Smooth muscle cell (in vitro differentiated cells): ENCODE measurements at regions not wholly inside any gene's neighbourhood (a gene's known extent, or its start where the extent isn't known, plus 50 kb on each side); places are given as distances from the start of the nearest gene placed in this dataset.

Experiments used
- DNase-seq: peaks from one replicate; lab custom pipeline; 2025; ENCODE audit not compliant: unreplicated experiment; lab: John Stamatoyannopoulos, UW
- H2AFZ ChIP-seq: fragments of 200-600 bp; sonication (generic); 2 replicates; pipeline ENCODE4 v1.6.0; 2016; ENCODE audit warnings: antibody characterized with exemption, low read depth, mild to moderate bottlenecking
- H3F3A ChIP-seq: fragments of 200-600 bp; sonication (generic); 2 replicates; pipeline ENCODE4 v1.6.0; 2017; ENCODE audit warnings: antibody characterized with exemption, low read depth
- H3K27ac ChIP-seq: fragments of 200-600 bp; sonication (generic); 2 replicates; pipeline ENCODE4 v1.5.1; 2016; ENCODE audit warnings: low read depth, mild to moderate bottlenecking
- H3K27me3 ChIP-seq: fragments of 200-600 bp; sonication (generic); 2 replicates; pipeline ENCODE4 v1.6.1; 2016; ENCODE audit warnings: low read depth, mild to moderate bottlenecking
- H3K36me3 ChIP-seq: fragments of 200-600 bp; sonication (generic); 2 replicates; pipeline ENCODE4 v1.5.1; 2016; ENCODE audit warnings: low read depth
- H3K4me1 ChIP-seq: fragments of 200-600 bp; sonication (generic); 2 replicates; pipeline ENCODE4 v1.5.1; 2016; ENCODE audit warnings: low read depth
- H3K4me2 ChIP-seq: fragments of 200-600 bp; sonication (generic); 2 replicates; pipeline ENCODE4 v1.6.0; 2016; ENCODE audit warnings: mild to moderate bottlenecking
- H3K4me3 ChIP-seq: fragments of 200-600 bp; sonication (generic); 2 replicates; pipeline ENCODE4 v1.5.1; 2016; ENCODE audit warnings: mild to moderate bottlenecking
- H3K79me2 ChIP-seq: fragments of 200-600 bp; sonication (generic); 2 replicates; pipeline ENCODE4 v1.6.0; 2016; ENCODE audit warnings: low read depth, mild to moderate bottlenecking
- H3K9ac ChIP-seq: fragments of 200-600 bp; sonication (generic); 2 replicates; pipeline ENCODE4 v1.6.0; 2016; ENCODE audit warnings: low read depth
- H3K9me3 ChIP-seq: fragments of 200-600 bp; sonication (generic); replicated peaks from 2 replicates; pipeline ENCODE4 v1.5.1; 2016; ENCODE audit warnings: low read depth
- H4K20me1 ChIP-seq: fragments of 200-600 bp; sonication (generic); 2 replicates; pipeline ENCODE4 v1.6.0; 2016; ENCODE audit warnings: low read depth
- WGBS: methylation state at CpG from one replicate; pipeline ENCODE4 v1.1.7; 2016; ENCODE audit warnings: low lambda C conversion rate; 5-methylcytosine and 5-hydroxymethylcytosine counted together
- TF ChIP-seq, protein P1 (sequence below): fragments of 200-600 bp; sonication (generic); IDR thresholded peaks from 2 replicates; pipeline ENCODE4 v1.5.1; 2017; ENCODE audit warnings: borderline replicate concordance, mild to moderate bottlenecking, antibody characterized with exemption; ENCODE audit not compliant: insufficient read depth, poor library complexity, severe bottlenecking

- Histone ChIP-seq H3K79me2 (no peaks in the 10 kb centered on the region), H2AFZ (no peak overlapping the region), H3K27ac (no peak overlapping the region), H3K9ac (no peak overlapping the region), H4K20me1 (no peaks in the 10 kb centered on the region), H3K36me3 (no peaks in the 10 kb centered on the region), H3K4me2 (no peak overlapping the region), H3K4me1 (no peaks in the 10 kb centered on the region), H3K27me3 (no peaks in the 10 kb centered on the region), H3K4me3 (no peak overlapping the region), H3F3A (no peaks in the 10 kb centered on the region), H3K9me3 (no peaks in the 10 kb centered on the region)
- DNase-seq: no peak
- WGBS: 93% methylated on average over 10 of the region's 10 CpGs
- TF ChIP-seq, protein P1, sequence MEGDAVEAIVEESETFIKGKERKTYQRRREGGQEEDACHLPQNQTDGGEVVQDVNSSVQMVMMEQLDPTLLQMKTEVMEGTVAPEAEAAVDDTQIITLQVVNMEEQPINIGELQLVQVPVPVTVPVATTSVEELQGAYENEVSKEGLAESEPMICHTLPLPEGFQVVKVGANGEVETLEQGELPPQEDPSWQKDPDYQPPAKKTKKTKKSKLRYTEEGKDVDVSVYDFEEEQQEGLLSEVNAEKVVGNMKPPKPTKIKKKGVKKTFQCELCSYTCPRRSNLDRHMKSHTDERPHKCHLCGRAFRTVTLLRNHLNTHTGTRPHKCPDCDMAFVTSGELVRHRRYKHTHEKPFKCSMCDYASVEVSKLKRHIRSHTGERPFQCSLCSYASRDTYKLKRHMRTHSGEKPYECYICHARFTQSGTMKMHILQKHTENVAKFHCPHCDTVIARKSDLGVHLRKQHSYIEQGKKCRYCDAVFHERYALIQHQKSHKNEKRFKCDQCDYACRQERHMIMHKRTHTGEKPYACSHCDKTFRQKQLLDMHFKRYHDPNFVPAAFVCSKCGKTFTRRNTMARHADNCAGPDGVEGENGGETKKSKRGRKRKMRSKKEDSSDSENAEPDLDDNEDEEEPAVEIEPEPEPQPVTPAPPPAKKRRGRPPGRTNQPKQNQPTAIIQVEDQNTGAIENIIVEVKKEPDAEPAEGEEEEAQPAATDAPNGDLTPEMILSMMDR: no peak
Measured at GRCh38 chr11:111120161-111120560, 125.4 kb upstream of the POU2AF2 start.

DNA sequence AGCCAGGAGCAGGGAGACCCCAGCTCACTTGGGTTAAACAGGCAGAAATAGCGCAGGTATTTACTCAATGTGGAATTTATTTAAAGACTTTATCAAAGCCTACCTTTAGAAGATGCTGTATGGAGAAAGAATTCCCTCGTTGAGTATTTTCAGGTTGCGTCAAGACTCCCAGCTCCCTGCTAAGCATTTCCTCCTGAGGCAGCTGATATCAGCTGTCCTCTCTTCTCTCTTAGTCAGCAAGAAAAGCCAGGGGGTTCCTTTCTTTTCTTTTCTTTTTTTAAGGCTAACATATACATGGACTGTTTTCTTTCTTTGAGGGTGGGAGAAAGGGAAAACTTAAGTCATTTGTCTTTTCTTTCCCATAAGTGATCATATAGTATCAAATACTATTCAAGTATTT lies 125.8 kb upstream of the POU2AF2 start:
- 83% methylated on average over 3 of the region's 3 CpGs for WGBS
- Histone ChIP-seq H3K4me2 (no peak overlapping the region), H3K4me3 (no peak overlapping the region), H3K9ac (no peak overlapping the region), H2AFZ (no peak overlapping the region), H4K20me1 (no peaks in the 10 kb centered on the region), H3F3A (no peaks in the 10 kb centered on the region), H3K4me1 (no peaks in the 10 kb centered on the region), H3K27ac (no peak overlapping the region), H3K27me3 (no peaks in the 10 kb centered on the region), H3K9me3 (no peaks in the 10 kb centered on the region), H3K79me2 (no peaks in the 10 kb centered on the region), H3K36me3 (no peaks in the 10 kb centered on the region)
- TF ChIP-seq, protein P1: no peak
- no peak for DNase-seq

GRCh38 chr11:111115890-111116289 lies 129.6 kb upstream of the POU2AF2 start:
- H3K4me2 ChIP-seq: no peak overlapping the region
- no peaks in the 10 kb centered on the region for H3K36me3 ChIP-seq
- H3K9ac ChIP-seq: no peak overlapping the region
- H3K79me2 ChIP-seq: no peaks in the 10 kb centered on the region
- no peaks in the 10 kb centered on the region for H3K27me3 ChIP-seq
- no peaks in the 10 kb centered on the region for H3K4me1 ChIP-seq
- no peaks in the 10 kb centered on the region for H3K9me3 ChIP-seq
- no peaks in the 10 kb centered on the region for H3F3A ChIP-seq
- TF ChIP-seq, protein P1: no peak
- H2AFZ ChIP-seq: no peak overlapping the region
- H3K4me3 ChIP-seq: no peak overlapping the region
- WGBS: 100% methylated on average over 1 of the region's 1 CpG
- H4K20me1 ChIP-seq: no peaks in the 10 kb centered on the region
- no peak for DNase-seq
- H3K27ac ChIP-seq: no peak overlapping the region

- no peaks in the 10 kb centered on the region for H3K27me3 ChIP-seq
- no peak overlapping the region for H2AFZ ChIP-seq
- TF ChIP-seq, protein P1: no peak
- H3K4me2 ChIP-seq: no peak overlapping the region
- H3K9me3 ChIP-seq: no peaks in the 10 kb centered on the region
- no peak overlapping the region for H3K27ac ChIP-seq
- no peak overlapping the region for H3K9ac ChIP-seq
- no peaks in the 10 kb centered on the region for H3F3A ChIP-seq
- H3K4me1 ChIP-seq: no peaks in the 10 kb centered on the region
- H3K36me3 ChIP-seq: no peaks in the 10 kb centered on the region
- no peak for DNase-seq
- no peak overlapping the region for H3K4me3 ChIP-seq
- H3K79me2 ChIP-seq: no peaks in the 10 kb centered on the region
- no peaks in the 10 kb centered on the region for H4K20me1 ChIP-seq
Measured at GRCh38 chr11:111114091-111114490, 131.4 kb upstream of the POU2AF2 start.
